ENCODE measurements at regions not wholly inside any gene's neighbourhood (a gene's known extent, or its start where the extent isn't known, plus 50 kb on each side); places are given as distances from the start of the nearest gene placed in this dataset.
A peak's percentile ranks its signal among the peaks of the same experiment; 100 is the strongest.
"Not testable (repeated sequence)": the region's sequence is repeated elsewhere in the genome, so short reads cannot be mapped to it uniquely, and the experiment has no call there.

DNA sequence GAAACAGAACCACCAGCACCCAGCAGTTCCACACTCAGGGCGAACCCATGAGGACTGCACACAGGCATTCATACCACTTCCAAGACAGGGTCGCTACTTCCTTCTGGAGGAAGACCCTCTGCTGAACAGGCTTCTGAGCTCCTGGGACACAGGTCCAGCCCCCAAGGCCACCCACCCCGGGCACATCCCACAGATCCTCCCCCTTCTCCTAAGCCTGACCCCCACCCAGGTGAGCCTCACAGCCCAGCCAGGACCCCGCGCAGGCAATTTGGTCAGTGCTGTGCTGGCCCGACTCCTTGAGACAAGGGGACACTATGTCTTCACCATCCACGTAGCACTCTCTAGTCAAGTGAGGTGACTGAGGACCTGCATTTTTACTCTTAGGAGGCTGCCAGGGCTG is 5382.7 kb upstream of the TPTE start:
- not testable (repeated sequence) for H3K27ac Mint-ChIP-seq; H3K9me3 Mint-ChIP-seq (ENCODE audit: low read depth); H3K4me1 Mint-ChIP-seq (ENCODE audit: low read depth); H3K4me3 Mint-ChIP-seq (ENCODE audit: low read depth); DNase-seq (ENCODE audit: low spot score, unreplicated experiment); H3K36me3 Mint-ChIP-seq (ENCODE audit: insufficient read depth); H3K27me3 Mint-ChIP-seq

DNA sequence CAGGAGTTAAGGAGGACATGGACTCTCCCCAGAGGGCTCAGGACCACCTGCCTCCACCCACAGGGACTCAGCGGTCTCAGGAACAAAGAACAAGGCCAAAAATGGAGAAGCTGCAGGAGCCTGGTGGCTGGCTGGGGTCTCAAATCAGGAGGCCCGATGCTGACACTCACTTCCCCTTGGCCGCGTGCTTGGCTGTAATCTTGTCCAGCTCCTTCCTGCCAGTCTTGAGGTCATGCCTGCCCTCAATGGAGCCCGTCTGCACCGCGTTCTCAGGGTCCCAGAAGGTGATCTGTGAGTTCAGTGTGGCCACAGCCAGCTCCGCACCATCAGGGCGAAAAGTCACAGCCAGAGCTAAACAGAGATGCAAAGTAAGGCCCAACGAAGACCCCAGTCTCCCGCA is 5381.9 kb upstream of the TPTE start:
- not testable (repeated sequence) for H3K4me3 Mint-ChIP-seq (ENCODE audit: low read depth); H3K4me1 Mint-ChIP-seq (ENCODE audit: low read depth); H3K36me3 Mint-ChIP-seq (ENCODE audit: insufficient read depth); DNase-seq (ENCODE audit: low spot score, unreplicated experiment); H3K9me3 Mint-ChIP-seq (ENCODE audit: low read depth); H3K27me3 Mint-ChIP-seq; H3K27ac Mint-ChIP-seq

DNA sequence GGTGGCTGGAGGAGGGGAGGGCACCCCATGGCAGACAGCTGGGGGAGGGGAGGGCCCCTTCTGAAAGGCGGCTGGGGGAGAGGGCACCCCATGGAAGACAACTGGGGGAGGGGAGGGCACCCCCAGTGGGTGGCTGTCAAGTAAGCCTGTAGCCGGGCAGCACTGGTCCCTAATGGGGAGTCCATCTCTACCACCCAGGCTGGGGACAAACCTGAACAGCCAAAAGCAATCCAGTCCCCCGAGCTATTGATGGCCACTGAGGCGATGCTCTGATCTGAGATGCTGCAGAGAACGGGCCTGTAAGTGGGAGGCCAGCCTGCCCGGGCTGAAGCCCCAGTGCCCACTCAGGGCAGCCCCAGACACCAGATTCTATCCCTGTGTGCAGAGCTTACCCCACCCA is 5378.4 kb upstream of the TPTE start:
- not testable (repeated sequence) for H3K27ac Mint-ChIP-seq; H3K27me3 Mint-ChIP-seq; DNase-seq (ENCODE audit: low spot score, unreplicated experiment); H3K4me3 Mint-ChIP-seq (ENCODE audit: low read depth); H3K9me3 Mint-ChIP-seq (ENCODE audit: low read depth); H3K36me3 Mint-ChIP-seq (ENCODE audit: insufficient read depth); H3K4me1 Mint-ChIP-seq (ENCODE audit: low read depth)

DNA sequence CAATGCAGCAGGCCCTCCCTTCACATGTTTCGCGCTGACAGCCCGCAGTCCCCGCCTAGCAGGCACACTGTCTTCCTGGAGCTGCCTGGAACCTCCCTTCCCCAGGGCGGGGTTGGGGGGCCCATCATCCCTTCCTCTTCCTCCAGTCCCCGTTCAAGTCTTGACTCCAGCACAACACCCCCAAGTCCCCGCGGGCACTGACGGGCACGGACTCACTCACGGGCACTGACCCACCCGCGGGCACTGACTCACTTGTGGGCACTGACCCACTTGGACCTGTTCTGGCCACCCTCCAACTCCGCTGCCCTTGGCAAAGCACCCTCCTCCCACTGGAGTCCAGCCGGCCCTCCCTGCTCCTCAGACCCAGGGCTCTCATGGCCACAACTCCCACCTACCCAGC is 5376.7 kb upstream of the TPTE start:
- not testable (repeated sequence) for H3K9me3 Mint-ChIP-seq (ENCODE audit: low read depth); H3K27ac Mint-ChIP-seq; H3K36me3 Mint-ChIP-seq (ENCODE audit: insufficient read depth); H3K4me1 Mint-ChIP-seq (ENCODE audit: low read depth); H3K4me3 Mint-ChIP-seq (ENCODE audit: low read depth); H3K27me3 Mint-ChIP-seq; DNase-seq (ENCODE audit: low spot score, unreplicated experiment)

- H3K36me3 Mint-ChIP-seq (ENCODE audit: insufficient read depth); H3K4me3 Mint-ChIP-seq (ENCODE audit: low read depth); H3K4me1 Mint-ChIP-seq (ENCODE audit: low read depth); H3K27me3 Mint-ChIP-seq; DNase-seq (ENCODE audit: low spot score, unreplicated experiment); H3K9me3 Mint-ChIP-seq (ENCODE audit: low read depth); H3K27ac Mint-ChIP-seq: not testable (repeated sequence)
- TF ChIP-seq, protein P1, sequence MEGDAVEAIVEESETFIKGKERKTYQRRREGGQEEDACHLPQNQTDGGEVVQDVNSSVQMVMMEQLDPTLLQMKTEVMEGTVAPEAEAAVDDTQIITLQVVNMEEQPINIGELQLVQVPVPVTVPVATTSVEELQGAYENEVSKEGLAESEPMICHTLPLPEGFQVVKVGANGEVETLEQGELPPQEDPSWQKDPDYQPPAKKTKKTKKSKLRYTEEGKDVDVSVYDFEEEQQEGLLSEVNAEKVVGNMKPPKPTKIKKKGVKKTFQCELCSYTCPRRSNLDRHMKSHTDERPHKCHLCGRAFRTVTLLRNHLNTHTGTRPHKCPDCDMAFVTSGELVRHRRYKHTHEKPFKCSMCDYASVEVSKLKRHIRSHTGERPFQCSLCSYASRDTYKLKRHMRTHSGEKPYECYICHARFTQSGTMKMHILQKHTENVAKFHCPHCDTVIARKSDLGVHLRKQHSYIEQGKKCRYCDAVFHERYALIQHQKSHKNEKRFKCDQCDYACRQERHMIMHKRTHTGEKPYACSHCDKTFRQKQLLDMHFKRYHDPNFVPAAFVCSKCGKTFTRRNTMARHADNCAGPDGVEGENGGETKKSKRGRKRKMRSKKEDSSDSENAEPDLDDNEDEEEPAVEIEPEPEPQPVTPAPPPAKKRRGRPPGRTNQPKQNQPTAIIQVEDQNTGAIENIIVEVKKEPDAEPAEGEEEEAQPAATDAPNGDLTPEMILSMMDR (IDR thresholded peaks at IDR 0.05; ENCODE audit: unreplicated experiment): peak; percentile 20
These were observed 5373.7 kb upstream of the TPTE start for GRCh38 chr21:5147685-5148084.

DNA sequence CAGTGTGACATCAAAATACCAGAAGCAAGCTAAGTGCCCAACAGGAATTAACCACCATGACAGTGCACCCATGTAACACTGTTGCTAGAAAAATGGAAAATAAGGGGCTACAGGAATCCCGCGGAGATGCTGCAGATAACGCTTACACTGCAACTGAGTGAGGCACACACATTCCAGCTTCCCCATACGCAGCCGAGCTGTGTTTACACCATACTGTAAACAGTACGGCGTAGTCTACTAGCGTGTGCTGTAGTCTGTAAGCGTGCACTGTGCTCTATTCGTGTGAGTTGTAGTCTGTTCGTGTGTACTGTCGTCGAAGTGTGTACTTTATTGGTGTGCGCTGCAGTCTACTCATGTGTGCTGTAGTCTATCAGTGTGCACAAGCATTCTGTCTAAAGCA is 5372.2 kb upstream of the TPTE start:
- H3K27me3 Mint-ChIP-seq; H3K36me3 Mint-ChIP-seq (ENCODE audit: insufficient read depth); H3K27ac Mint-ChIP-seq; H3K4me3 Mint-ChIP-seq (ENCODE audit: low read depth); H3K9me3 Mint-ChIP-seq (ENCODE audit: low read depth); H3K4me1 Mint-ChIP-seq (ENCODE audit: low read depth); DNase-seq (ENCODE audit: low spot score, unreplicated experiment): not testable (repeated sequence)

GRCh38 chr21:5153842-5154640 is 5367.3 kb upstream of the TPTE start:
- DNase-seq (ENCODE audit: low spot score, unreplicated experiment): not testable (repeated sequence)

GRCh38 chr21:5154641-5154982 is 5366.8 kb upstream of the TPTE start:
- peak; percentile 82 for DNase-seq (ENCODE audit: low spot score, unreplicated experiment)
- not testable (repeated sequence) for H3K27me3 Mint-ChIP-seq; H3K4me1 Mint-ChIP-seq (ENCODE audit: low read depth); H3K36me3 Mint-ChIP-seq (ENCODE audit: insufficient read depth); H3K9me3 Mint-ChIP-seq (ENCODE audit: low read depth); H3K27ac Mint-ChIP-seq
- H3K4me3 Mint-ChIP-seq (ENCODE audit: low read depth): peak overlapping the region; percentile 16

More at GRCh38 chr21:5153842-5154640, 5367.3 kb upstream of the TPTE start:
- not testable (repeated sequence) for H3K9me3 Mint-ChIP-seq (ENCODE audit: low read depth); H3K27ac Mint-ChIP-seq; H3K4me1 Mint-ChIP-seq (ENCODE audit: low read depth); H3K27me3 Mint-ChIP-seq; H3K36me3 Mint-ChIP-seq (ENCODE audit: insufficient read depth)
- H3K4me3 Mint-ChIP-seq (ENCODE audit: low read depth): peak overlapping the region; percentile 16

- not testable (repeated sequence) for H3K27ac Mint-ChIP-seq; H3K4me1 Mint-ChIP-seq (ENCODE audit: low read depth); H3K36me3 Mint-ChIP-seq (ENCODE audit: insufficient read depth); H3K27me3 Mint-ChIP-seq; H3K9me3 Mint-ChIP-seq (ENCODE audit: low read depth); H3K4me3 Mint-ChIP-seq (ENCODE audit: low read depth); DNase-seq (ENCODE audit: low spot score, unreplicated experiment)
These were observed 5358.4 kb upstream of the TPTE start for GRCh38 chr21:5162693-5163574.

DNA sequence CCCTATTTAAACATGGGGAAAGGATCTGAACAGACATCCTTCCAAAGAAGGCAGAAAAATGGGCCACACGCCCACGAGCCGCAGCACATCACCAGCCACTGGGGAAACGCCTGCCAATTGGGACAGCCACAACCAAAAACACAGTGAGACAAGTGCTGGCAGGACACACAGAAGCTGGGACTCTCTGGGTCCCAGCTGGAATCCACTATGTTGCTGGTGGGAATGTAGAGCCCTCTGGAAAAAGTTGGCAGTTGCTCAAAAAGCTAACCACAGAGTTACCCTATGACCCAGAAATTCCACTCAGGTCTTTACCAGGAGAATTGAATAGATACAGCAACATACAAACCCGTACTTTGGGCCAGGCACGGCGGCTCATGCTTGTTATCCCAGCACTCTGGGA is 5355.6 kb upstream of the TPTE start:
- not testable (repeated sequence) for DNase-seq (ENCODE audit: low spot score, unreplicated experiment); H3K4me3 Mint-ChIP-seq (ENCODE audit: low read depth); H3K27ac Mint-ChIP-seq; H3K4me1 Mint-ChIP-seq (ENCODE audit: low read depth); H3K9me3 Mint-ChIP-seq (ENCODE audit: low read depth); H3K36me3 Mint-ChIP-seq (ENCODE audit: insufficient read depth); H3K27me3 Mint-ChIP-seq
